Astrocyte (in vitro differentiated cells and primary cell): ENCODE measurements at regions not wholly inside any gene's neighbourhood (a gene's known extent, or its start where the extent isn't known, plus 50 kb on each side); places are given as distances from the start of the nearest gene placed in this dataset.

Source experiments
- DNase-seq: peaks from one replicate; pipeline ENCODE4 v3.0.0-alpha.2; 2010; ENCODE audit warnings: low read depth
- FAIRE-seq: peaks from 2 replicates; lab custom pipeline; 2011; peaks lifted over from hg19 to GRCh38; lab: Jason Lieb, UNC
- H2AFZ ChIP-seq: 2 replicates; pipeline ENCODE4 v1.6.0; 2012; ENCODE audit warnings: low read depth, low read length, inconsistent platforms
- H3K27ac ChIP-seq: 2 replicates; pipeline ENCODE4 v1.5.1; 2011; ENCODE audit warnings: low read depth, low read length, inconsistent platforms
- H3K27me3 ChIP-seq: 2 replicates; pipeline ENCODE4 v1.6.0; 2011; ENCODE audit warnings: low read length, inconsistent platforms; ENCODE audit not compliant: insufficient read depth
- H3K36me3 ChIP-seq: 2 replicates; pipeline ENCODE4 v1.5.1; 2011; ENCODE audit warnings: low read length, inconsistent platforms; ENCODE audit not compliant: insufficient read depth
- H3K4me1 ChIP-seq: 2 replicates; pipeline ENCODE4 v1.5.1; 2011; ENCODE audit warnings: low read length, inconsistent platforms; ENCODE audit not compliant: insufficient read depth
- H3K4me2 ChIP-seq: 2 replicates; pipeline ENCODE4 v1.6.0; 2012; ENCODE audit warnings: low read length, inconsistent platforms
- H3K4me3 ChIP-seq: 2 replicates; pipeline ENCODE4 v1.5.1; 2011; ENCODE audit warnings: low read depth, mild to moderate bottlenecking, low read length, inconsistent platforms; ENCODE audit not compliant: insufficient read depth
- H3K79me2 ChIP-seq: 2 replicates; pipeline ENCODE4 v1.6.0; 2012; ENCODE audit warnings: mild to moderate bottlenecking, low read length, inconsistent platforms; ENCODE audit not compliant: insufficient read depth
- H3K9ac ChIP-seq: 2 replicates; pipeline ENCODE4 v1.6.0; 2012; ENCODE audit warnings: mild to moderate bottlenecking, low read length, inconsistent platforms
- H3K9me3 ChIP-seq: 2 replicates; pipeline ENCODE4 v1.5.1; 2012; ENCODE audit warnings: low read depth, mild to moderate bottlenecking, low read length, inconsistent platforms; ENCODE audit not compliant: insufficient read depth
- H4K20me1 ChIP-seq: 2 replicates; pipeline ENCODE4 v1.6.0; 2012; ENCODE audit warnings: low read length, inconsistent platforms; ENCODE audit not compliant: insufficient read depth
- H3K27ac Mint-ChIP-seq: one replicate; pipeline ENCODE4 v1.8.0; 2021; ENCODE audit warnings: mild to moderate bottlenecking, mixed read lengths; ENCODE audit not compliant: unreplicated experiment
- H3K27me3 Mint-ChIP-seq: one replicate; pipeline ENCODE4 v1.8.0; 2021; ENCODE audit warnings: low read depth, mixed read lengths; ENCODE audit not compliant: unreplicated experiment
- H3K36me3 Mint-ChIP-seq: one replicate; pipeline ENCODE4 v1.8.0; 2021; ENCODE audit warnings: low read depth, mixed read lengths; ENCODE audit not compliant: unreplicated experiment
- H3K4me1 Mint-ChIP-seq: one replicate; pipeline ENCODE4 v1.8.0; 2021; ENCODE audit warnings: low read depth, mixed read lengths; ENCODE audit not compliant: unreplicated experiment
- H3K4me3 Mint-ChIP-seq: one replicate; pipeline ENCODE4 v1.8.0; 2021; ENCODE audit warnings: mild to moderate bottlenecking, moderate library complexity, mixed read lengths; ENCODE audit not compliant: unreplicated experiment
- H3K9me3 Mint-ChIP-seq: one replicate; pipeline ENCODE4 v1.8.0; 2021; ENCODE audit warnings: mild to moderate bottlenecking, mixed read lengths; ENCODE audit not compliant: unreplicated experiment
- CTCF ChIP-seq: IDR thresholded peaks from 2 replicates; pipeline ENCODE4 v1.5.1; 2011; ENCODE audit warnings: low read depth, mild to moderate bottlenecking, inconsistent platforms, low read length, moderate library complexity; ENCODE audit not compliant: insufficient read depth
- EZH2 ChIP-seq: IDR thresholded peaks from 2 replicates; pipeline ENCODE4 v1.6.1; 2012; ENCODE audit warnings: mild to moderate bottlenecking, low read length, inconsistent platforms; ENCODE audit not compliant: insufficient read depth

GRCh38 chr2:10235099-10235908, 67.4 kb upstream of the HPCAL1 start:
- Mint-ChIP-seq H3K4me3 (no peak overlapping the region), H3K36me3 (no peaks in the 10 kb centered on the region), H3K4me1 (no peaks in the 10 kb centered on the region), H3K27ac (no peak overlapping the region), H3K27me3 (peaks cover 37% of the 10 kb centered on the region), H3K9me3 (peaks cover 2% of the 10 kb centered on the region)
- Histone ChIP-seq H3K4me2 (no peak overlapping the region), H3K4me3 (no peak overlapping the region), H3K27ac (no peak overlapping the region), H3K9me3 (no peaks in the 10 kb centered on the region), H4K20me1 (no peaks in the 10 kb centered on the region), H3K36me3 (no peaks in the 10 kb centered on the region), H3K27me3 (no peaks in the 10 kb centered on the region), H3K79me2 (no peaks in the 10 kb centered on the region), H2AFZ (no peak overlapping the region), H3K4me1 (peaks cover 5% of the 10 kb centered on the region), H3K9ac (no peak overlapping the region)
- FAIRE-seq = no peak
- peak; percentile 26 for DNase-seq
- TF ChIP-seq CTCF = no peak
- no peak for TF ChIP-seq EZH2

DNA sequence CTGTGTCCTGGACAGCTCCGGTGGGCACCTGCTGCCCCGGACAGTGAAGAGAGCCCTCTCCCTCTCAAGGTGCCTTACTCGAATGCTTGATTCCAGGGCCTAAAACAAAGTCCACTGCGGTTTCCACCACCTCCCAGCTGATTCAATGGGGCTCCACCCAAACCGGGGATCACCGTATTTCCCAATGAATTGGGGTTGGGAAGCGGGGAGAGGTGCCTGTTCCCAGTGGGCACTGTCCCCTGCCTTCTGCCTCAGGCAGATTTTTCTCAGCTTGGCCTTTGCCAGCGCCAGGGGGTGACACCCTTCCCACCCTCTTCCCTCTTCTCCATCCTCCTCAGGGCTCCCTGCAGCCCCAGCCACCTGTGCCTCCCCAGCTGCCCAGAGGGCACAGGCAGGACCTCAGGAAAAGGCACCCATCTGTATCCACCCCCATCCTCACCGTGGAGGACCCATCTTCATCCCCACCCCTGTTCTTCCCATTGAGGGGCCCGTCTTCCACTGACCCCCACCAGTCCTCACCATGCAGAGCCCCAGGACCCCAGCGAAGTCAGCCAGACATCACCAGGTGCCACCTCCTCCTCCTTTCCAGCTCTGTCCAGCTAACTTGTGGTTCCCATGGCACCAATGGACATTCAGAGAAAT, 66.7 kb upstream of the HPCAL1 start:
- Histone ChIP-seq H3K27ac (no peak overlapping the region), H3K4me3 (no peak overlapping the region), H3K79me2 (no peaks in the 10 kb centered on the region), H3K36me3 (no peaks in the 10 kb centered on the region), H3K9ac (no peak overlapping the region), H3K27me3 (no peaks in the 10 kb centered on the region), H4K20me1 (no peaks in the 10 kb centered on the region), H3K4me2 (no peak overlapping the region), H3K4me1 (peaks cover 5% of the 10 kb centered on the region), H2AFZ (no peak overlapping the region), H3K9me3 (no peaks in the 10 kb centered on the region)
- H3K27me3 Mint-ChIP-seq = peaks cover 37% of the 10 kb centered on the region
- H3K36me3 Mint-ChIP-seq = no peaks in the 10 kb centered on the region
- no peaks in the 10 kb centered on the region for H3K4me1 Mint-ChIP-seq
- no peak overlapping the region for H3K4me3 Mint-ChIP-seq
- no peak overlapping the region for H3K27ac Mint-ChIP-seq
- FAIRE-seq = no peak
- peaks cover 2% of the 10 kb centered on the region for H3K9me3 Mint-ChIP-seq
- no peak for DNase-seq
- no peak for TF ChIP-seq CTCF
- TF ChIP-seq EZH2 = no peak
